ENCODE measurements at regions not wholly inside any gene's neighbourhood (a gene's known extent, or its start where the extent isn't known, plus 50 kb on each side); places are given as distances from the start of the nearest gene placed in this dataset.
"Not testable (repeated sequence)": the region's sequence is repeated elsewhere in the genome, so short reads cannot be mapped to it uniquely, and the experiment has no call there.

GRCh38 chr7:133165001-133165400 lies 83.1 kb upstream of the CHCHD3 start:
- no peaks in the 10 kb centered on the region for H3K9me2 ChIP-seq (ENCODE audit: insufficient read depth)
- H3K27me3 ChIP-seq (ENCODE audit: insufficient read depth, low read depth): peaks cover 72% of the 10 kb centered on the region
- no peak overlapping the region for H2AFZ ChIP-seq
- BruUV-seq (replicated peaks): no TSS peak
- no peak overlapping the region for H3K4me3 ChIP-seq
- H4K20me1 ChIP-seq (ENCODE audit: insufficient read depth): no peaks in the 10 kb centered on the region
- H3K4me2 ChIP-seq: no peak overlapping the region
- no peak for DNase-seq
- no peak overlapping the region for H3K27ac ChIP-seq
- TF ChIP-seq EZH2 (IDR thresholded peaks at IDR 0.05; ENCODE audit: low read depth) (no peak), CTCF (conservative IDR thresholded peaks at IDR 0.05) (no peak)
- POLR2A ChIA-PET (ENCODE audit: unreplicated experiment): no interaction called here
- H3K79me2 ChIP-seq (ENCODE audit: low read depth): no peaks in the 10 kb centered on the region
- intact Hi-C loops (cut with micrococcal nuclease; ENCODE audit: unreplicated experiment): no loop called here
- no peaks in the 10 kb centered on the region for H3K4me1 ChIP-seq (replicated peaks; ENCODE audit: insufficient read depth)
- peaks cover 3% of the 10 kb centered on the region; the same call in 1 of the 2 replicates for H3K9me3 ChIP-seq (ENCODE audit: insufficient read depth, low read depth)
- no peaks in the 10 kb centered on the region for H3K36me3 ChIP-seq (ENCODE audit: low read depth)
- CTCF ChIA-PET: no interaction called here
- H3F3A ChIP-seq (ENCODE audit: insufficient read depth, low read depth): no peaks in the 10 kb centered on the region

GRCh38 chr7:133165529-133165928 lies 83.6 kb upstream of the CHCHD3 start:
- Histone ChIP-seq H3K27me3 (ENCODE audit: insufficient read depth, low read depth) (peaks cover 71% of the 10 kb centered on the region), H3K27ac (no peak overlapping the region), H3K36me3 (ENCODE audit: low read depth) (no peaks in the 10 kb centered on the region), H3K79me2 (ENCODE audit: low read depth) (no peaks in the 10 kb centered on the region), H3K9me2 (ENCODE audit: insufficient read depth) (no peaks in the 10 kb centered on the region), H4K20me1 (ENCODE audit: insufficient read depth) (no peaks in the 10 kb centered on the region), H3K4me2 (no peak overlapping the region), H3K4me3 (no peak overlapping the region), H3K4me1 (replicated peaks; ENCODE audit: insufficient read depth) (no peaks in the 10 kb centered on the region), H3K9me3 (ENCODE audit: insufficient read depth, low read depth) (peaks cover 3% of the 10 kb centered on the region; the same call in 1 of the 2 replicates), H3F3A (ENCODE audit: insufficient read depth, low read depth) (no peaks in the 10 kb centered on the region), H2AFZ (no peak overlapping the region)
- no TSS peak for BruUV-seq (replicated peaks)
- TF ChIP-seq EZH2 (IDR thresholded peaks at IDR 0.05; ENCODE audit: low read depth) (no peak), CTCF (conservative IDR thresholded peaks at IDR 0.05) (no peak)
- intact Hi-C loops (cut with micrococcal nuclease; ENCODE audit: unreplicated experiment): no loop called here
- ChIA-PET CTCF (no interaction called here), POLR2A (ENCODE audit: unreplicated experiment) (no interaction called here)
- no peak for DNase-seq

GRCh38 chr7:133167300-133167699 lies 85.4 kb upstream of the CHCHD3 start:
- Histone ChIP-seq H3K27ac (no peak overlapping the region), H3K4me2 (no peak overlapping the region), H3K79me2 (ENCODE audit: low read depth) (no peaks in the 10 kb centered on the region), H3K4me1 (replicated peaks; ENCODE audit: insufficient read depth) (no peaks in the 10 kb centered on the region), H3K9me2 (ENCODE audit: insufficient read depth) (no peaks in the 10 kb centered on the region), H3K27me3 (ENCODE audit: insufficient read depth, low read depth) (peaks cover 87% of the 10 kb centered on the region), H4K20me1 (ENCODE audit: insufficient read depth) (no peaks in the 10 kb centered on the region), H3K36me3 (ENCODE audit: low read depth) (no peaks in the 10 kb centered on the region), H3K9me3 (ENCODE audit: insufficient read depth, low read depth) (peaks cover 3% of the 10 kb centered on the region; the same call in 1 of the 2 replicates), H3K4me3 (no peak overlapping the region), H3F3A (ENCODE audit: insufficient read depth, low read depth) (no peaks in the 10 kb centered on the region), H2AFZ (no peak overlapping the region)
- ChIA-PET POLR2A (ENCODE audit: unreplicated experiment) (no interaction called here), CTCF (no interaction called here)
- intact Hi-C loops (cut with micrococcal nuclease; ENCODE audit: unreplicated experiment): no loop called here
- BruUV-seq (replicated peaks): no TSS peak
- TF ChIP-seq EZH2 (IDR thresholded peaks at IDR 0.05; ENCODE audit: low read depth) (no peak), CTCF (conservative IDR thresholded peaks at IDR 0.05) (no peak)
- DNase-seq: no peak

- H3K9me3 ChIP-seq (ENCODE audit: insufficient read depth, low read depth); CTCF ChIA-PET; H3K9me2 ChIP-seq (ENCODE audit: insufficient read depth); H3K79me2 ChIP-seq (ENCODE audit: low read depth); POLR2A ChIA-PET (ENCODE audit: unreplicated experiment); BruUV-seq (replicated peaks); H3K4me1 ChIP-seq (replicated peaks; ENCODE audit: insufficient read depth); intact Hi-C loops (cut with micrococcal nuclease; ENCODE audit: unreplicated experiment); H3K27ac ChIP-seq; H2AFZ ChIP-seq; H4K20me1 ChIP-seq (ENCODE audit: insufficient read depth); H3K4me3 ChIP-seq; H3K36me3 ChIP-seq (ENCODE audit: low read depth); DNase-seq; H3K4me2 ChIP-seq; H3F3A ChIP-seq (ENCODE audit: insufficient read depth, low read depth): not testable (repeated sequence)
- H3K27me3 ChIP-seq (ENCODE audit: insufficient read depth, low read depth): peaks cover 89% of the 10 kb centered on the region
Measured at GRCh38 chr7:133169167-133169822, 83.6 kb upstream of the EXOC4 start.

- H3F3A ChIP-seq (ENCODE audit: insufficient read depth, low read depth); H3K4me3 ChIP-seq; H3K9me3 ChIP-seq (ENCODE audit: insufficient read depth, low read depth); CTCF ChIA-PET; H3K27ac ChIP-seq; POLR2A ChIA-PET (ENCODE audit: unreplicated experiment); H3K79me2 ChIP-seq (ENCODE audit: low read depth); H4K20me1 ChIP-seq (ENCODE audit: insufficient read depth); H3K4me1 ChIP-seq (replicated peaks; ENCODE audit: insufficient read depth); DNase-seq; intact Hi-C loops (cut with micrococcal nuclease; ENCODE audit: unreplicated experiment); BruUV-seq (replicated peaks); H3K9me2 ChIP-seq (ENCODE audit: insufficient read depth); H3K4me2 ChIP-seq; H2AFZ ChIP-seq; H3K36me3 ChIP-seq (ENCODE audit: low read depth): not testable (repeated sequence)
- peaks cover 71% of the 10 kb centered on the region for H3K27me3 ChIP-seq (ENCODE audit: insufficient read depth, low read depth)
Measured at GRCh38 chr7:133177476-133177875, 75.4 kb upstream of the EXOC4 start.
